ENCODE measurements at regions not wholly inside any gene's neighbourhood (a gene's known extent, or its start where the extent isn't known, plus 50 kb on each side); places are given as distances from the start of the nearest gene placed in this dataset.

- TF ChIP-seq ELF4 (IDR thresholded peaks at IDR 0.05): no peak
- TF ChIP-seq NFRKB (IDR thresholded peaks at IDR 0.05): no peak
- TF ChIP-seq BHLHE40 (IDR thresholded peaks at IDR 0.05; ENCODE audit: borderline replicate concordance): no peak
- no peak for TF ChIP-seq FOXA1 (IDR thresholded peaks at IDR 0.05)
These were observed 100.0 kb upstream of the MLIP start for GRCh38 chr6:54011277-54011648.
